GM10266 (cell line): ENCODE measurements at regions not wholly inside any gene's neighbourhood (a gene's known extent, or its start where the extent isn't known, plus 50 kb on each side); places are given as distances from the start of the nearest gene placed in this dataset.

Source experiments
- DNase-seq: peaks from one replicate; pipeline ENCODE4 v3.0.0; 2012; ENCODE audit errors: extremely low spot score
- TF ChIP-seq, protein P1 (sequence below): IDR thresholded peaks from 2 replicates; pipeline ENCODE4 v1.5.1; 2012; ENCODE audit warnings: mild to moderate bottlenecking, low read depth; ENCODE audit not compliant: control insufficient read depth, insufficient read depth; ENCODE audit errors: missing control alignments

DNA sequence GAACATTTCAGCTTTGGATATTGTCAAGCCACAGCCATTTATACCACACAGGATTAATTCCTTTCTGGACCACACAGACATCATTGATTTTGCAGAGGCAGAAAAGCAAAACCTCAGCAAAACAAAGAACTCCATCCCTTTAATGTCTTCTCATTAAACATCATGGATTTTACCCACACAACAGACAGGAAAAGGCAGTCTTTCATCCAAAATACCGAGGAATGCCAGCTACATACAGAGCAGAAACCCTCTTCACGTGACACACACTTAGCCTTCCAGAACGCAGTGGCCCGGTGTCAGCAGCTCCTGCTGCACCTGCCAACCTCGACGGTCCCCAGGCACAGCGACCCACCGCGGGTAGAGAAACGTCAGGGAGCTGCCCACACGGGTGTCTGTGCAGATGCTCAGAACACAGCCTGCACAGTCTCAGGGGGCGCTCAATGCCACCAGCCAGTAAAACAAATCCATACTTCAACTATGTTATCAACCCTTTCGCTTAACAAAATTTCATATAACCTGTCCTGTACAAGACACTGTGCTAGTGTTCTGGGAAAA, 304.5 kb downstream of the EIPR1 start:
- TF ChIP-seq, protein P1, sequence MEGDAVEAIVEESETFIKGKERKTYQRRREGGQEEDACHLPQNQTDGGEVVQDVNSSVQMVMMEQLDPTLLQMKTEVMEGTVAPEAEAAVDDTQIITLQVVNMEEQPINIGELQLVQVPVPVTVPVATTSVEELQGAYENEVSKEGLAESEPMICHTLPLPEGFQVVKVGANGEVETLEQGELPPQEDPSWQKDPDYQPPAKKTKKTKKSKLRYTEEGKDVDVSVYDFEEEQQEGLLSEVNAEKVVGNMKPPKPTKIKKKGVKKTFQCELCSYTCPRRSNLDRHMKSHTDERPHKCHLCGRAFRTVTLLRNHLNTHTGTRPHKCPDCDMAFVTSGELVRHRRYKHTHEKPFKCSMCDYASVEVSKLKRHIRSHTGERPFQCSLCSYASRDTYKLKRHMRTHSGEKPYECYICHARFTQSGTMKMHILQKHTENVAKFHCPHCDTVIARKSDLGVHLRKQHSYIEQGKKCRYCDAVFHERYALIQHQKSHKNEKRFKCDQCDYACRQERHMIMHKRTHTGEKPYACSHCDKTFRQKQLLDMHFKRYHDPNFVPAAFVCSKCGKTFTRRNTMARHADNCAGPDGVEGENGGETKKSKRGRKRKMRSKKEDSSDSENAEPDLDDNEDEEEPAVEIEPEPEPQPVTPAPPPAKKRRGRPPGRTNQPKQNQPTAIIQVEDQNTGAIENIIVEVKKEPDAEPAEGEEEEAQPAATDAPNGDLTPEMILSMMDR: no peak
- no peak for DNase-seq

DNA sequence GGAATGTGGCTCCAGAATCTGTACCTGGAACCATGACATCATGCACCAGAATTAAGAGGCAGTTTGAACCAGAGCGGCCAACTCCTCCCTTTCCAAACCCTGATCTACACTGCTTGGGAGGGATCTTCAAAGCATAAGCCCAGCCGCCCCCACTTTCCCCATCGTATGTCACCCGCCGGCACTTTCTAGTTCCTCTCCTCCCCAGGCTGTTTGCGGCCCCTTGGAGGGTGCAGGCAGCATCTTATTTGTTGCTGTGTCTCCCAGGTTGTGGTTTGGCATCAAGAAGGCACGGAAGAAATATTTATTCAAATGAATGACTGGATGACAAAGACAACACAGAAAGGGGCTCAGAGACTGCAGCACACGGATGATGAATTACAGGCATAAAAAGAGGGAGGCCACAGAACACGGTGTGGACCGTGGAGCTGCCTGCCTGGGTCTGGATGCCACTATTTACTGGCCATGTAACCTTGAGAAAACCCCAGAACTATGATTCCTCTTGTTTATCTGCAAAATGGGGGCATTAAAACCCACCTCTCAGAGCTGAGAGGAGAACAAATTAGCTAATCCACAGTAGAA, 305.8 kb downstream of the EIPR1 start:
- TF ChIP-seq, protein P1: no peak

DNA sequence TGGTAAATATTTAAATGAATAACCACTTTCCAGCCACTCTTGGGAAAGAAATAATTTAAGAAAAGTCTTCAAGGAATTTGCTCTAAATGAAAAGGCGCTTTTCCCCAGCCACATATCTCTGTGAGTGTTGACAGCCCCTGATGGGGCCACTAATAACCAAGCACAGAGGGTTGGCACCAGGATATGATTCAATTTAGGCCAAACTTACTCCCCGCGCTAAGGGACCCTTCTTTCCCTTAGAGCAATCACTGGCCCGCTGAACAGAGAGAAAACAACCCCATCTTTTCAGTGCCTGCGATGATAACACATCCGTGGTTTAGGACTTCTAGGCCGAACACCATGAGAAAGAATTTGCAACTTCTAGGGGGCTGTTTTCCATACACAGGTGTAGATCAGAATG, 310.8 kb downstream of the EIPR1 start:
- TF ChIP-seq, protein P1: no peak
- DNase-seq: no peak

More for the DNA sequence above, 305.8 kb downstream of the EIPR1 start:
- DNase-seq: no peak

DNA sequence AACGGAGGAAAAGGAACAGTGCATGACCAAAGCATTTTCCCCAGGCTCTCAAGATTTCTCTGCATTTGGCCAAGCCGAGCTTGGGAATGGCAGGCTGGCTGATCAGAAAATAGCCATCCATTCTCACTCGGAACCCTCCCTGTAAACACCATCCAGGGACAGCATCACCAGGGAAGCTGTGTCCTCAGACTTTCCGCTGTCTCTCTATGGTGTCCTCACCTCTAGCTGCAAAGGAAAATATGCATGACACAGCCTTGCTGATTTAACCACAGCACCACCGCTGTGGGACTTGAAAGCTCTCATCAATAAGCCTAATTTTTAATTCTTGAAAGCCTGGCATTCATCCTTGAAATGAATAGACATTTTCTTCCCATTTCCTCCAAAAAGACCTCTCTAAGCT, 311.7 kb downstream of the EIPR1 start:
- DNase-seq: no peak
- TF ChIP-seq, protein P1: no peak

DNA sequence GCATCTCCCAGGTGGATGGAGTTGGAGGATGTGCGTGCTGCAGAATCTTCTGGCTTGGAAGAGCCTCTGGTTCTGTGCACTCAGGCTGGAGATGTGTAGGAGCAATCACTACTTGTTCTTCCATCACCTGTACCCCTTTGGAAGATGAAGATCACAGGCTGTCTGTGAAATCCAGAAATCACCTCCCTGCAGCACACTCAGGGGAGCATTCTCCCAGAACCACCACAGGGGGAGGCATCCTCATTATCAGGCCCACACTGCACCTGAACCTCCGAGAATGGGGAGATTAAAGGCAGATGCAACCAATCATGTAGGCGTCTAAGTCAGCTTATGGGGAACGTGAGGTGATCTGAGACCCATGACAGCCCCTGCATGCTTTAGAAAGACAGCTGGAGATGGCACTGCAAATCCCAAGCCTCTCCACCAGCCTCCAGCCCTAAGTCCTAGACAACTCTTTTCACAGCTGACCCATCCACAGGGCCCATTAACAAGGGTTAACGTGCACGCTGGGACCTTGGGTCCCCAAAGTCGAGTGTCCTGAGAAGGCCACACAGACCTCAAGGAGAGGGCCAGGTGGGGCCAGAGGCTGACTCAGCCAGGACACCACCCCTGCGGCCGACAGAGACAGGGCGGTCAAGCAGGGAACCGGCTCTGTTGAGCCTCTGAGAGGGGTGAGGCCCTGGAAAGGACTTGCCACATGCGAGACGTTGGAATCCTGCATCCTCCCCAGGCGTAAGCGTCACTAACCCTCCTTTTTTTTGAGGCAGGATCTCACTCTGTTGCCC, 314.9 kb downstream of the EIPR1 start:
- TF ChIP-seq, protein P1: no peak
- DNase-seq: no peak

DNA sequence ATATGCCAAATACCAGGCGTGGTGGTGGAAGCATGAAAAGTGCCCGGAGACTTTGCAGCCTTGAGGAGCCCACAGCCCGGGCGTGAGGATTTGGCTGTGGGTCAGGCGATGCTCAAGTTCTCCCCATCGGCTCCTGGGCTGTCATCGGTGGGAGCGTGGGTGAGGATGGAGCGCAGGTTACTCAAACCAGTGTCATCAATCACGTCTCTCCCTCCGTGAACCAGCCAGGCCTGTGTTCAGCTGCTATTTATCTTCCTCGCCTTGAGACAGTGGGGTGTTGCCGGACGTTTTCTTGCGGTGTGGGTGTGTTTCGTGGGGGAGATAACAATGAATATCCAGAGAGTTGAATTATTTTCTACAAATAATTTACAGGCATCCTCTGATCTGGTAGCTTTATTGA, 317.6 kb downstream of the EIPR1 start:
- DNase-seq: no peak

More for the DNA sequence above, 317.6 kb downstream of the EIPR1 start:
- TF ChIP-seq, protein P1: no peak
